ENCODE measurements at regions not wholly inside any gene's neighbourhood (a gene's known extent, or its start where the extent isn't known, plus 50 kb on each side); places are given as distances from the start of the nearest gene placed in this dataset.

DNA sequence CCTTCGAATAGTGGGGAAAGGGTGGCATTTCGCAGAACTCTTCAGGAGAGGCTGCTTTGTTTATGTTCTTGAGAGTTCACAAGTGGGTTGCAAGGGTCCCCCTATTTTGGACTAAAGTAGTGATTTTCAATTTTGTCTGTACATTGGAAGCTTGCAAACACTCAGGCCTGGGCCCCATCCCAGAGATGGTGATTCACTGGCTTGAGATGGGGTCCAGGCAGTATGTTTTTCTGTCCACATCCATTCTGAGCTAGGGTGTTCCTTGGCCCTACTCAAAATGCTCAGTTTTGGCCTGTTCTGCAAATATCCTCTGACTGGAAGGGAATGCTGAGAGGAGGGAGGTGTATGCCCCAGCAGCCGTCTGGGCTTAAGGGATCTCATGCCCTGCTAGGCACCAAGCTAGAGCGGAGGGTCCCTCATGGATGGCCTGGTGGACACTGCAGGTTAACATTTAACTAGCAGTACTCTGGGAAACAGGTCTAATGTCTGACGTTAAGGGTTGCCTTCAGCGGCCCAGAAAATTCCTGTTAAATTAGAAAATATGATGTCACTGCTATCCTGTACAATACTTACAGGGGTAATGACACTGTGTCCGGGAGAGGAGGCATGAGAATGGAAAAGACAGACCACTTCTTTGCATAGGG lies 181.4 kb downstream of the OPA1 start:
- H2AFZ ChIP-seq (ENCODE audit: low read depth, low read length, poor library complexity, severe bottlenecking): no peak overlapping the region
- H3K27me3 ChIP-seq (ENCODE audit: insufficient read depth, low read length): peaks cover 12% of the 10 kb centered on the region; the same call in 1 of the 2 replicates
- no peak for DNase-seq (ENCODE audit: low read depth, low spot score)
- ChIA-PET POLR2A (no interaction called here), CTCF (no interaction called here), RAD21 (ENCODE audit: low non-redundant PET in 1 of 2, low total read pairs in 2 of 2, uncharacterized antibody in 2 of 2, unreplicated experiment in 2 of 2) (no interaction called here)
- no peak overlapping the region for H3K4me3 ChIP-seq (replicated peaks in 1 of 2; ENCODE audit: low read depth in 1 of 2, low read length in 2 of 2)
- TF ChIP-seq SIN3A (IDR thresholded peaks at IDR 0.05; ENCODE audit: low read depth) (no peak), ELF1 (IDR thresholded peaks at IDR 0.05; ENCODE audit: borderline replicate concordance, low read depth) (no peak), CEBPB (IDR thresholded peaks at IDR 0.05; ENCODE audit: low read depth) (no peak), FOSL1 (IDR thresholded peaks at IDR 0.05; ENCODE audit: low read depth) (no peak), RAD21 (IDR thresholded peaks at IDR 0.05; ENCODE audit: low read depth) (no peak), EZH2phosphoT487 (IDR thresholded peaks at IDR 0.05; ENCODE audit: borderline replicate concordance) (no peak), JUND (IDR thresholded peaks at IDR 0.05) (no peak), YY1 (IDR thresholded peaks at IDR 0.05; ENCODE audit: extremely low read depth, insufficient replicate concordance, low read depth, low read length) (no peak), ZFX (IDR thresholded peaks at IDR 0.05) (no peak), SP1 (IDR thresholded peaks at IDR 0.05; ENCODE audit: low read depth) (no peak), POLR2AphosphoS5 (IDR thresholded peaks at IDR 0.05; ENCODE audit: low read depth, low read length) (no peak)
- H3K9ac ChIP-seq (ENCODE audit: low read length): no peak overlapping the region
- ATAC-seq: no peak
- intact Hi-C loops (cut with micrococcal nuclease): no loop called here
- BruUV-seq (replicated peaks): no TSS peak
- no peak overlapping the region for H3K27ac ChIP-seq (ENCODE audit: low read depth, low read length)
- no peaks in the 10 kb centered on the region for H3K9me2 ChIP-seq (ENCODE audit: insufficient read depth)
- no peaks in the 10 kb centered on the region for H3K36me3 ChIP-seq (ENCODE audit: control insufficient read depth in 1 of 2, insufficient read depth in 2 of 2, low read length in 2 of 2)
- no peaks in the 10 kb centered on the region for H3K4me1 ChIP-seq (ENCODE audit: control insufficient read depth in 1 of 2, insufficient read depth in 2 of 2, low read length in 2 of 2)
- H3K79me2 ChIP-seq (ENCODE audit: insufficient read depth, low read length): no peaks in the 10 kb centered on the region
- no peaks in the 10 kb centered on the region for H4K20me1 ChIP-seq (ENCODE audit: insufficient read depth)
- no peaks in the 10 kb centered on the region for H3K9me3 ChIP-seq (ENCODE audit: control insufficient read depth in 1 of 2, insufficient read depth in 1 of 2, low read depth in 1 of 2, low read length in 2 of 2)
- no peak overlapping the region for H3K4me2 ChIP-seq (ENCODE audit: low read length)

GRCh38 chr3:193774916-193775285 lies 181.9 kb downstream of the OPA1 start:
- H4K20me1 ChIP-seq (ENCODE audit: insufficient read depth): no peaks in the 10 kb centered on the region
- ATAC-seq (no peak), DNase-seq (ENCODE audit: low read depth, low spot score) (no peak)
- no peaks in the 10 kb centered on the region for H3K36me3 ChIP-seq (ENCODE audit: control insufficient read depth in 1 of 2, insufficient read depth in 2 of 2, low read length in 2 of 2)
- ChIA-PET CTCF (no interaction called here), POLR2A (no interaction called here), RAD21 (ENCODE audit: low non-redundant PET in 1 of 2, low total read pairs in 2 of 2, uncharacterized antibody in 2 of 2, unreplicated experiment in 2 of 2) (no interaction called here)
- no peaks in the 10 kb centered on the region for H3K79me2 ChIP-seq (ENCODE audit: insufficient read depth, low read length)
- no peak overlapping the region for H3K27ac ChIP-seq (ENCODE audit: low read depth, low read length)
- intact Hi-C loops (cut with micrococcal nuclease): no loop called here
- no peaks in the 10 kb centered on the region for H3K9me2 ChIP-seq (ENCODE audit: insufficient read depth)
- H3K4me2 ChIP-seq (ENCODE audit: low read length): no peak overlapping the region
- no peaks in the 10 kb centered on the region for H3K4me1 ChIP-seq (ENCODE audit: control insufficient read depth in 1 of 2, insufficient read depth in 2 of 2, low read length in 2 of 2)
- H3K4me3 ChIP-seq (replicated peaks in 1 of 2; ENCODE audit: low read depth in 1 of 2, low read length in 2 of 2): no peak overlapping the region
- TF ChIP-seq POLR2AphosphoS5 (IDR thresholded peaks at IDR 0.05; ENCODE audit: low read depth, low read length): no peak
- H3K27me3 ChIP-seq (ENCODE audit: insufficient read depth, low read length): peaks cover 16% of the 10 kb centered on the region; the same call in 1 of the 2 replicates
- H3K9me3 ChIP-seq (ENCODE audit: control insufficient read depth in 1 of 2, insufficient read depth in 1 of 2, low read depth in 1 of 2, low read length in 2 of 2): no peaks in the 10 kb centered on the region
- H3K9ac ChIP-seq (ENCODE audit: low read length): no peak overlapping the region
- no TSS peak for BruUV-seq (replicated peaks)
- H2AFZ ChIP-seq (ENCODE audit: low read depth, low read length, poor library complexity, severe bottlenecking): no peak overlapping the region
